Activated B cell treated with CpG ODN at 0.5 μM for 24 hours (primary cell): ENCODE measurements at regions not wholly inside any gene's neighbourhood (a gene's known extent, or its start where the extent isn't known, plus 50 kb on each side); places are given as distances from the start of the nearest gene placed in this dataset.

ENCODE experiments used
- ATAC-seq: fragments of 200-7000 bp; cut with Tn5 transposase; one replicate; pipeline ENCODE4 v1.10.0; 2021; ENCODE audit warnings: low read depth, mild to moderate bottlenecking, moderate library complexity
- CTCF ChIA-PET: fragments of 350-600 bp; sonication (Branson Sonifier 250); formaldehyde crosslinking; loops from one replicate; lab custom pipeline; 2021; ENCODE audit warnings: antibody characterized with exemption; lab: Charles Lee
- POLR2A ChIA-PET: fragments of 350-600 bp; sonication (Branson Sonifier 250); formaldehyde crosslinking; loops from one replicate; lab custom pipeline; 2021; ENCODE audit warnings: antibody characterized with exemption; lab: Charles Lee
- DNase-seq: peaks from one replicate; pipeline ENCODE4 v3.0.0; 2022
- H3K27ac Mint-ChIP-seq: one replicate; pipeline ENCODE4 v1.8.0; 2020; ENCODE audit warnings: mixed read lengths
- H3K27me3 Mint-ChIP-seq: one replicate; pipeline ENCODE4 v1.8.0; 2021; ENCODE audit warnings: mixed read lengths
- H3K36me3 Mint-ChIP-seq: one replicate; pipeline ENCODE4 v1.8.0; 2021; ENCODE audit warnings: low read depth, mixed read lengths
- H3K4me1 Mint-ChIP-seq: one replicate; pipeline ENCODE4 v1.8.0; 2021; ENCODE audit warnings: mixed read lengths
- H3K4me3 Mint-ChIP-seq: one replicate; pipeline ENCODE4 v1.8.0; 2020; ENCODE audit warnings: mild to moderate bottlenecking, mixed read lengths
- H3K9me3 Mint-ChIP-seq: one replicate; pipeline ENCODE4 v1.8.0; 2020; ENCODE audit warnings: mixed read lengths
- intact Hi-C: fragments of 100-400 bp; cut with micrococcal nuclease; formaldehyde crosslinking; loops from one replicate; pipeline ENCODE4 v1.15.1; 2024
- TF ChIP-seq, protein P1 (sequence below): fragments of 200-600 bp; IDR thresholded peaks from one replicate; pipeline ENCODE4 v1.8.0; 2022; ENCODE audit warnings: antibody characterized with exemption, mild to moderate bottlenecking

DNA sequence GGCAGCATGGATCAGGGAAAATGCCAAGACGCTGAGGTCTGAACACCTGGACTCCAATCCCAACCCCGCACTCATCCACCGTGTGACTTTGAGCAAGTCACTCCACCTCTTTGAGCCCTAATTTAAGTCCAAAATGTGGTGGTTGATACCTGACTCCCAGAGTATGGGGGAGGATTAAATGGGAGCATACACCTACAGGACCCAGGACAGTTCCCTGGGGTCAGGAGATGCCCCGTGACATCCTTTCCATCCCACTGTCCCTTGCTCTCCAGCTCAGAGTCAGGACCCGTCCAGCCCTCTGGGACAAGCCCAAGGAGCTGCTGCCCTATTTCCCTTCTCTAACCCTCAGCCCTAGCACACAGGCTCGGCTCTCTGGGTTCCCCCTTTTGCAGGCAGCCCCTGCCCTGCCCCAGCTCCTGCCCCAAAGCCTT lies 276.4 kb downstream of the XXYLT1 start:
- Mint-ChIP-seq H3K4me3 (no peak overlapping the region), H3K27me3 (no peaks in the 10 kb centered on the region), H3K4me1 (no peaks in the 10 kb centered on the region), H3K27ac (no peak overlapping the region), H3K36me3 (no peaks in the 10 kb centered on the region), H3K9me3 (no peaks in the 10 kb centered on the region)
- ATAC-seq = no peak
- DNase-seq = no peak
- TF ChIP-seq, protein P1, sequence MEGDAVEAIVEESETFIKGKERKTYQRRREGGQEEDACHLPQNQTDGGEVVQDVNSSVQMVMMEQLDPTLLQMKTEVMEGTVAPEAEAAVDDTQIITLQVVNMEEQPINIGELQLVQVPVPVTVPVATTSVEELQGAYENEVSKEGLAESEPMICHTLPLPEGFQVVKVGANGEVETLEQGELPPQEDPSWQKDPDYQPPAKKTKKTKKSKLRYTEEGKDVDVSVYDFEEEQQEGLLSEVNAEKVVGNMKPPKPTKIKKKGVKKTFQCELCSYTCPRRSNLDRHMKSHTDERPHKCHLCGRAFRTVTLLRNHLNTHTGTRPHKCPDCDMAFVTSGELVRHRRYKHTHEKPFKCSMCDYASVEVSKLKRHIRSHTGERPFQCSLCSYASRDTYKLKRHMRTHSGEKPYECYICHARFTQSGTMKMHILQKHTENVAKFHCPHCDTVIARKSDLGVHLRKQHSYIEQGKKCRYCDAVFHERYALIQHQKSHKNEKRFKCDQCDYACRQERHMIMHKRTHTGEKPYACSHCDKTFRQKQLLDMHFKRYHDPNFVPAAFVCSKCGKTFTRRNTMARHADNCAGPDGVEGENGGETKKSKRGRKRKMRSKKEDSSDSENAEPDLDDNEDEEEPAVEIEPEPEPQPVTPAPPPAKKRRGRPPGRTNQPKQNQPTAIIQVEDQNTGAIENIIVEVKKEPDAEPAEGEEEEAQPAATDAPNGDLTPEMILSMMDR = no peak
- intact Hi-C loops = no loop called here
- ChIA-PET POLR2A (interaction anchor here (0.6 kb wide), 1 partner anchor 493 kb away, joined by 5 read pairs; no protein-coding TSS in a partner anchor), CTCF (interaction anchor here (1.5 kb wide), 1 partner anchor 112 kb away, joined by 4 read pairs; no protein-coding TSS in a partner anchor)

DNA sequence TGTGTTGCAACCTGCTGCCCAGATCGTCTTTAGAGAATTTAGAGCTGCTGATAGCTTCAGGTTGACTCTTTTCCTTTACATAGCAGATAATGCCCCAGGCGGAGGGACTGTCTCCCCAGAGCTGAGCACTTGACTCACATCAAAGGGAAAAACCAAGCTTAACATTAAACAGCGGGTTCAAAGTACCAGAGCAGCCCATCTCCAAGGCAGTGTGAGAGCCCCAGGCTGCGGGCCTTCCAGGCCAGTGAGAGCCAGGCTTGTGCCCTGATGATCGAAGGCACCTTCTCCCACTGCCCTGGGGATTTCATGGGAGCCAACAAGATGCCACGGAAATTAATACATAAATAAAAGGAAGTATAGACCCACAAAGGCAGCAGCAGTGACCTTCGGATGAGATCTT lies 275.6 kb downstream of the XXYLT1 start:
- POLR2A ChIA-PET = no interaction called here
- H3K27ac Mint-ChIP-seq = no peak overlapping the region
- intact Hi-C loops = no loop called here
- TF ChIP-seq, protein P1 = no peak
- no peak overlapping the region for H3K4me3 Mint-ChIP-seq
- no peaks in the 10 kb centered on the region for H3K36me3 Mint-ChIP-seq
- no peaks in the 10 kb centered on the region for H3K27me3 Mint-ChIP-seq
- H3K4me1 Mint-ChIP-seq = no peaks in the 10 kb centered on the region
- CTCF ChIA-PET = interaction anchor here (1.5 kb wide), 1 partner anchor 111 kb away, joined by 4 read pairs; no protein-coding TSS in a partner anchor
- ATAC-seq (no peak), DNase-seq (no peak)
- no peaks in the 10 kb centered on the region for H3K9me3 Mint-ChIP-seq

DNA sequence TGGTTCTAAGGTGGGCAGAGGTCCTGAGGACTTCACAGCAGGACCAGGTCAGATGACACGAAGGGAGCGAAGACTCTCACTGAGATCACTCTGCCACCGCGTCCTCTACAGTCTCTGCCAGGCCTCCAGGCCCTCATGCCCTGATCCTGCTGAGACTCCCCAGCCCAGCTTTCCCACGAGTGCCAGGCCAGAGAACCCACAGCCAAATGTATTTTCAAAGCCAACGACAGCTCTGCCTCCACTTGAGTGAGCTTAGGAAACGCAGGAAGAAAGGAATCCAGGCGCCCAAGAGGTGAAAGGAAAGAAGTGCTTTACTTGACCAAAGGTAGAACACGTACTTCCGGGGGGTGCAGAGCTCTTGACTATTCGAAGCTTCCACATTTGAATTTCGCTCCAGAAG lies 275.0 kb downstream of the XXYLT1 start:
- no peaks in the 10 kb centered on the region for H3K36me3 Mint-ChIP-seq
- no peak overlapping the region for H3K27ac Mint-ChIP-seq
- no peaks in the 10 kb centered on the region for H3K9me3 Mint-ChIP-seq
- POLR2A ChIA-PET = no interaction called here
- CTCF ChIA-PET = no interaction called here
- TF ChIP-seq, protein P1 = no peak
- no peak for DNase-seq
- no peaks in the 10 kb centered on the region for H3K4me1 Mint-ChIP-seq
- intact Hi-C loops = no loop called here
- no peak for ATAC-seq
- no peak overlapping the region for H3K4me3 Mint-ChIP-seq
- H3K27me3 Mint-ChIP-seq = no peaks in the 10 kb centered on the region

DNA sequence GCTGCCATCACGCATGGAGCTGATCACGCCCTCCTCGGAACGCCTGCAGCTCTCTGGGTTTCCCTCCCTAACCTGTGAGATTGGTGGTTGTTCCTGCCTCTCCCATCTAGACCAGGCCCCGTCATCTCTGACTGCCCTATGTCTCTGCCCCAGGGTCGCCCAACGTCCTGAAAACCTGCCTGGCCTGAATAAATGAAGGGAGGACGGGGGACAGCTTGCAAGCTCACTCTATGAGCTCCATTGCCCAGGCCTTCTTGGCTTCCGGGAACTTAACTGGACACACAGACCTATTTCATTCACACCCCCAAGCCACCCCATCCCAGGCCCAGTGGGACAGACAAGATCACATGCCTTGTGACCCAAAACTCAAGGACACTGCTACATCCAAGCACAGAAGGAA lies 274.2 kb downstream of the XXYLT1 start:
- H3K27ac Mint-ChIP-seq = no peak overlapping the region
- TF ChIP-seq, protein P1 = no peak
- no peak overlapping the region for H3K4me3 Mint-ChIP-seq
- no peak for ATAC-seq
- CTCF ChIA-PET = interaction anchor here (0.8 to 1.1 kb wide), 2 partner anchors 17 to 110 kb away, joined by 3 read pairs; no protein-coding TSS in a partner anchor
- H3K27me3 Mint-ChIP-seq = no peaks in the 10 kb centered on the region
- intact Hi-C loops = no loop called here
- peaks cover 4% of the 10 kb centered on the region for H3K4me1 Mint-ChIP-seq
- no peaks in the 10 kb centered on the region for H3K36me3 Mint-ChIP-seq
- no peak for DNase-seq
- POLR2A ChIA-PET = interaction anchor here (0.6 kb wide), 1 partner anchor 241 kb away, joined by 3 read pairs; no protein-coding TSS in a partner anchor
- H3K9me3 Mint-ChIP-seq = no peaks in the 10 kb centered on the region

DNA sequence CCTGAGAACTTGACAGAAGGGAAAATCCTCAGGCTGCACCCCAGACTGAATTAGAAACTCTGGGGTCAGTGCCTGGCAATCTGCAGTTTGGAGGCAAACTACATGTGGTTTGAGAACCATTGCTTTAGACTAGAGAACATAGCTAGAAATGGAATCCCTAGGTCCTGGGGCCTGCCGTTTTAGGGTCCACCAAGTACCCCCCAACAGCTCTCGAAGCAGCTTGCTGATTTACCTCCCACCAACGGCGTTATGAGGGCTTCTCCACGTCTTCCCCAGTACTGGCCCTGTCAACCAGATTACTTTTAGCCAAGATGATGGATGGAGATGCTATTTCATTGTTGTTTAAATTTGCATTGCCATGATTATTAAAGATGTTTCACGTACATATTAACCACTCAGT lies 272.5 kb downstream of the XXYLT1 start:
- Mint-ChIP-seq H3K4me3 (no peak overlapping the region), H3K27me3 (no peaks in the 10 kb centered on the region), H3K36me3 (no peaks in the 10 kb centered on the region), H3K9me3 (no peaks in the 10 kb centered on the region), H3K27ac (no peak overlapping the region), H3K4me1 (peaks cover 21% of the 10 kb centered on the region)
- ChIA-PET CTCF (interaction anchor here (2.0 kb wide), 1 partner anchor 316 kb away, joined by 5 read pairs; no protein-coding TSS in a partner anchor), POLR2A (no interaction called here)
- intact Hi-C loops = no loop called here
- DNase-seq (no peak), ATAC-seq (no peak)
- TF ChIP-seq, protein P1 = no peak
